A549 (cell line): ENCODE measurements at regions not wholly inside any gene's neighbourhood (a gene's known extent, or its start where the extent isn't known, plus 50 kb on each side); places are given as distances from the start of the nearest gene placed in this dataset.

ENCODE experiments used
- HDAC2 ChIP-seq: fragments of 200-600 bp; sonication (generic); IDR thresholded peaks from 2 replicates; pipeline ENCODE4 v1.6.1; 2016
- HEYL ChIP-seq: fragments of 250-450 bp; sonication (Bioruptor Pico); IDR thresholded peaks from 2 replicates; pipeline ENCODE4 v1.8.0; 2021; ENCODE audit warnings: mild to moderate bottlenecking, moderate library complexity
- MAFK ChIP-seq: fragments of 450-650 bp; IDR thresholded peaks from 2 replicates; pipeline ENCODE4 v1.6.1; 2014; ENCODE audit not compliant: partially characterized antibody
- MAZ ChIP-seq: fragments of 150-350 bp; IDR thresholded peaks from 2 replicates; pipeline ENCODE4 v1.6.1; 2014; ENCODE audit warnings: antibody characterized with exemption, low read depth, low read length, borderline replicate concordance
- SMC3 ChIP-seq: fragments of >200 bp; sonication (Bioruptor Twin); formaldehyde crosslinking; IDR thresholded peaks from 3 replicates; pipeline ENCODE4 v1.6.1; 2018; ENCODE audit warnings: inconsistent platforms
- SREBF2 ChIP-seq: fragments of 450-650 bp; IDR thresholded peaks from 2 replicates; pipeline ENCODE4 v1.6.1; 2014; ENCODE audit warnings: mild to moderate bottlenecking, moderate library complexity
- TF ChIP-seq, protein P1 (sequence below): fragments of >200 bp; sonication (Bioruptor Twin); formaldehyde crosslinking; IDR thresholded peaks from 3 replicates; pipeline ENCODE4 v1.5.1; 2016
- TF ChIP-seq, protein P2 (sequence below): fragments of 450-650 bp; IDR thresholded peaks from 2 replicates; pipeline ENCODE4 v1.6.1; 2014; ENCODE audit warnings: antibody characterized with exemption

DNA sequence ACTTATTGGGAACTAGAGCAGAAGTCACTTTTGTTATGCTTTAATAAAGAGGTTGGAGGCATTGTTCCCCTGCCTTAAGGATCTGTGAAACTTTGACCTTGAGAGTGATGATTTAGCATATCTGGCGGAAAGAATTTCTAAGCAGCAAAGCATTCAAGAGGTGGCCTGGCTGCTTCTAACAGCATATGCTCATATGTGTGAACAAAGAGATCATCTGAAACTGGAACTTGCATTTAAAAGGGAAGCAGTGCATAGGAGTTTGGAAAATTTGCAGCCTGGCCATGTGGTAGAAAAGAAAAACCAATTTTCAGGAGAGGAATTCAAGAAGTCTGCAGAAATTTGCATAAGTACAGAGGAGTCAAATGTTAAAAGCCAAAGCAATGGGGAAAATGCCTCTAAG, 56.4 kb upstream of the GOLIM4 start:
- TF ChIP-seq, protein P1, sequence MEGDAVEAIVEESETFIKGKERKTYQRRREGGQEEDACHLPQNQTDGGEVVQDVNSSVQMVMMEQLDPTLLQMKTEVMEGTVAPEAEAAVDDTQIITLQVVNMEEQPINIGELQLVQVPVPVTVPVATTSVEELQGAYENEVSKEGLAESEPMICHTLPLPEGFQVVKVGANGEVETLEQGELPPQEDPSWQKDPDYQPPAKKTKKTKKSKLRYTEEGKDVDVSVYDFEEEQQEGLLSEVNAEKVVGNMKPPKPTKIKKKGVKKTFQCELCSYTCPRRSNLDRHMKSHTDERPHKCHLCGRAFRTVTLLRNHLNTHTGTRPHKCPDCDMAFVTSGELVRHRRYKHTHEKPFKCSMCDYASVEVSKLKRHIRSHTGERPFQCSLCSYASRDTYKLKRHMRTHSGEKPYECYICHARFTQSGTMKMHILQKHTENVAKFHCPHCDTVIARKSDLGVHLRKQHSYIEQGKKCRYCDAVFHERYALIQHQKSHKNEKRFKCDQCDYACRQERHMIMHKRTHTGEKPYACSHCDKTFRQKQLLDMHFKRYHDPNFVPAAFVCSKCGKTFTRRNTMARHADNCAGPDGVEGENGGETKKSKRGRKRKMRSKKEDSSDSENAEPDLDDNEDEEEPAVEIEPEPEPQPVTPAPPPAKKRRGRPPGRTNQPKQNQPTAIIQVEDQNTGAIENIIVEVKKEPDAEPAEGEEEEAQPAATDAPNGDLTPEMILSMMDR: no peak
- TF ChIP-seq HEYL (CRISPR knock-in tag) (no peak), MAZ (no peak), MAFK (no peak), HDAC2 (no peak), SMC3 (no peak), SREBF2 (no peak)
- TF ChIP-seq, protein P2, sequence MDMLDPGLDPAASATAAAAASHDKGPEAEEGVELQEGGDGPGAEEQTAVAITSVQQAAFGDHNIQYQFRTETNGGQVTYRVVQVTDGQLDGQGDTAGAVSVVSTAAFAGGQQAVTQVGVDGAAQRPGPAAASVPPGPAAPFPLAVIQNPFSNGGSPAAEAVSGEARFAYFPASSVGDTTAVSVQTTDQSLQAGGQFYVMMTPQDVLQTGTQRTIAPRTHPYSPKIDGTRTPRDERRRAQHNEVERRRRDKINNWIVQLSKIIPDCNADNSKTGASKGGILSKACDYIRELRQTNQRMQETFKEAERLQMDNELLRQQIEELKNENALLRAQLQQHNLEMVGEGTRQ: no peak
